ENCODE measurements at regions not wholly inside any gene's neighbourhood (a gene's known extent, or its start where the extent isn't known, plus 50 kb on each side); places are given as distances from the start of the nearest gene placed in this dataset.

- DNase-seq (ENCODE audit: extremely low read depth, low read depth) = no peak
- H3K4me3 ChIP-seq (replicated peaks; ENCODE audit: low read depth, low read length) = no peak overlapping the region
- TF ChIP-seq, protein P1, sequence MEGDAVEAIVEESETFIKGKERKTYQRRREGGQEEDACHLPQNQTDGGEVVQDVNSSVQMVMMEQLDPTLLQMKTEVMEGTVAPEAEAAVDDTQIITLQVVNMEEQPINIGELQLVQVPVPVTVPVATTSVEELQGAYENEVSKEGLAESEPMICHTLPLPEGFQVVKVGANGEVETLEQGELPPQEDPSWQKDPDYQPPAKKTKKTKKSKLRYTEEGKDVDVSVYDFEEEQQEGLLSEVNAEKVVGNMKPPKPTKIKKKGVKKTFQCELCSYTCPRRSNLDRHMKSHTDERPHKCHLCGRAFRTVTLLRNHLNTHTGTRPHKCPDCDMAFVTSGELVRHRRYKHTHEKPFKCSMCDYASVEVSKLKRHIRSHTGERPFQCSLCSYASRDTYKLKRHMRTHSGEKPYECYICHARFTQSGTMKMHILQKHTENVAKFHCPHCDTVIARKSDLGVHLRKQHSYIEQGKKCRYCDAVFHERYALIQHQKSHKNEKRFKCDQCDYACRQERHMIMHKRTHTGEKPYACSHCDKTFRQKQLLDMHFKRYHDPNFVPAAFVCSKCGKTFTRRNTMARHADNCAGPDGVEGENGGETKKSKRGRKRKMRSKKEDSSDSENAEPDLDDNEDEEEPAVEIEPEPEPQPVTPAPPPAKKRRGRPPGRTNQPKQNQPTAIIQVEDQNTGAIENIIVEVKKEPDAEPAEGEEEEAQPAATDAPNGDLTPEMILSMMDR (IDR thresholded peaks at IDR 0.05; ENCODE audit: low read depth, low read length, missing control alignments) = no peak
Observed at GRCh38 chr18:46282177-46282570, 178.0 kb downstream of the HAUS1 start.

DNA sequence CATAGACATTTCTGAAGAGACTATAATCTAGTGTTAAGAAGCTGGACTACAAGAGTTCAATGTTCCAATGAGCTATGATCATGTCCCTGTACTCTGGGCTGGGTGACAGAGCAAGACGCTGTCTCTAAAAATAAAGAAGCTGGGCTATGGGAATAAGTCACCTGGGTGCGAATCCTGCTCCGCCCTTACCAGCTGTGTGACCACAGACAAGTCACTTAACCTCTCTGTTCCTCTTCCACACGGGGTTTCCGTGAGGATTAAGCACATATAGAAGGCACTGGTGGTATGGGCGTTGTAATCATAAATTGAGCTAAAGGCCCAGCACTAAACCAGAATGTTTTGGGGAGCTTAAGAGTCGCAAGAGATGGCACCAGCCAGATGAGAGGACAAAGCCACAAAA lies 178.5 kb downstream of the HAUS1 start:
- H3K4me3 ChIP-seq (replicated peaks; ENCODE audit: low read depth, low read length) = no peak overlapping the region
- TF ChIP-seq, protein P1 (IDR thresholded peaks at IDR 0.05; ENCODE audit: low read depth, low read length, missing control alignments) = no peak

GRCh38 chr18:46283268-46283667 lies 179.1 kb downstream of the HAUS1 start:
- TF ChIP-seq, protein P1 (IDR thresholded peaks at IDR 0.05; ENCODE audit: low read depth, low read length, missing control alignments) = no peak
- no peak for DNase-seq (ENCODE audit: extremely low read depth, low read depth)
- no peak overlapping the region for H3K4me3 ChIP-seq (replicated peaks; ENCODE audit: low read depth, low read length)

More for the DNA sequence above, 178.5 kb downstream of the HAUS1 start:
- no peak for DNase-seq (ENCODE audit: extremely low read depth, low read depth)

- TF ChIP-seq, protein P1 (IDR thresholded peaks at IDR 0.05; ENCODE audit: low read depth, low read length, missing control alignments) = no peak
- no peak for DNase-seq (ENCODE audit: extremely low read depth, low read depth)
- H3K4me3 ChIP-seq (replicated peaks; ENCODE audit: low read depth, low read length) = no peak overlapping the region
Observed at GRCh38 chr18:46283895-46284295, 179.7 kb downstream of the HAUS1 start.

DNA sequence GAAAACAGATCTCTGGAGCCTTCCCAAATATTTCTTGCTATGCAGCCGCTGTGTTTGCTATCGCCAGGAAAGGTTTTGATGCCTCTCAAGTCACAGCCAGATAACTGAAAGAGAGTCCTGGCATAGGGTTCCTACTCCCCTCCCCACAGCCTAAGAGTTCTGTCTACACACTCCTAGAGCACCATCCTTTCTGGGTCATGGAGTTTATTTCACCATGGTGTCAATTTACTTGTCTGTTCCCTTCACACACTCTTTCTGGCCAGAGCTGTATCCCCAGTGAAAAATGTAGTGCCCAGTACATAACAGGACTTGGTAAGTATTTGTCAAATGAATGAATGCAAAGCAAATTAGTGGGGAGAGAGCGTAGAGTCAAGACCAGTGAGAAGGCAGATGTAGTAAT lies 185.3 kb downstream of the HAUS1 start:
- DNase-seq (ENCODE audit: extremely low read depth, low read depth) = no peak
- TF ChIP-seq, protein P1 (IDR thresholded peaks at IDR 0.05; ENCODE audit: low read depth, low read length, missing control alignments) = no peak
- no peak overlapping the region for H3K4me3 ChIP-seq (replicated peaks; ENCODE audit: low read depth, low read length)

DNA sequence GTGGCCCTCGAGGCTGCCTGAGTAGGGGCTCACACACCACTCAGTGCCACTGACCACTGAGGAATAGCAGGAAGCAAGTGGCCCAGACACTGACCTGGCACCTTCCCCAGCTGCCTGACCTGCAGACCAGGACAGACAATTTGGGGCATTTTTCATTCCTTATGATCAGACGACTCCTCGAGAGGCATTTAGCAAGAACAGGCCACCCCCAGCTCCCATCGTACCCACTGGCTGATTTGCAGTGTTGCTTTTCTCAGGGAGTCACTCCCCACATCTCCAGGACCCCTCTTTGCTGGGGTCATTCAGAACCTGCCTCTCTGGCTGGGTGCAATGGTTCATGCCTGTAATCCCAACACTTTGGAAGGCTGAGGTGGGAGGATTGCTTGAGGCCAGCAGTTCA lies 185.7 kb downstream of the HAUS1 start:
- TF ChIP-seq, protein P1 (IDR thresholded peaks at IDR 0.05; ENCODE audit: low read depth, low read length, missing control alignments) = no peak
- DNase-seq (ENCODE audit: extremely low read depth, low read depth) = no peak
- H3K4me3 ChIP-seq (replicated peaks; ENCODE audit: low read depth, low read length) = no peak overlapping the region

- TF ChIP-seq, protein P1 (IDR thresholded peaks at IDR 0.05; ENCODE audit: low read depth, low read length, missing control alignments) = no peak
- no peak overlapping the region for H3K4me3 ChIP-seq (replicated peaks; ENCODE audit: low read depth, low read length)
- no peak for DNase-seq (ENCODE audit: extremely low read depth, low read depth)
Observed at GRCh38 chr18:46290440-46291020, 186.3 kb downstream of the HAUS1 start.
